ENCODE measurements at regions not wholly inside any gene's neighbourhood (a gene's known extent, or its start where the extent isn't known, plus 50 kb on each side); places are given as distances from the start of the nearest gene placed in this dataset.

GRCh38 chr15:69909719-69910444 lies 187.8 kb downstream of the TLE3 start:
- Histone ChIP-seq H3K9ac (ENCODE audit: low read depth in 1 of 2, low read length in 2 of 2) (no peak overlapping the region), H3K9me3 (ENCODE audit: control insufficient read depth in 2 of 2, low read length in 2 of 2) (no peaks in the 10 kb centered on the region), H3K4me3 (ENCODE audit: low read length in 2 of 2) (no peak overlapping the region), H3K27ac (ENCODE audit: low read depth in 2 of 2, low read length in 2 of 2) (no peak overlapping the region), H3K4me1 (ENCODE audit: control insufficient read depth in 2 of 2, insufficient read depth in 2 of 2, low read length in 2 of 2) (no peaks in the 10 kb centered on the region), H3K36me3 (ENCODE audit: control insufficient read depth in 2 of 2, insufficient read depth in 2 of 2, low read length in 2 of 2) (no peaks in the 10 kb centered on the region), H3K27me3 (ENCODE audit: control insufficient read depth in 2 of 2, insufficient read depth in 2 of 2, low read length in 2 of 2) (peaks cover 2 to 3% of the 10 kb centered on the region in 2 donors)

- no peak overlapping the region for H3K4me3 ChIP-seq (ENCODE audit: low read length in 2 of 2)
- peaks cover 2 to 3% of the 10 kb centered on the region in 2 donors for H3K27me3 ChIP-seq (ENCODE audit: control insufficient read depth in 2 of 2, insufficient read depth in 2 of 2, low read length in 2 of 2)
- no peaks in the 10 kb centered on the region for H3K9me3 ChIP-seq (ENCODE audit: control insufficient read depth in 2 of 2, low read length in 2 of 2)
- no peak overlapping the region for H3K9ac ChIP-seq (ENCODE audit: low read depth in 1 of 2, low read length in 2 of 2)
- no peaks in the 10 kb centered on the region for H3K4me1 ChIP-seq (ENCODE audit: control insufficient read depth in 2 of 2, insufficient read depth in 2 of 2, low read length in 2 of 2)
- no peaks in the 10 kb centered on the region for H3K36me3 ChIP-seq (ENCODE audit: control insufficient read depth in 2 of 2, insufficient read depth in 2 of 2, low read length in 2 of 2)
- H3K27ac ChIP-seq (ENCODE audit: low read depth in 2 of 2, low read length in 2 of 2), result no peak overlapping the region
These were observed 187.2 kb downstream of the TLE3 start for GRCh38 chr15:69910514-69910913.

GRCh38 chr15:69912116-69912515 lies 185.6 kb downstream of the TLE3 start:
- no peaks in the 10 kb centered on the region for H3K4me1 ChIP-seq (ENCODE audit: control insufficient read depth in 2 of 2, insufficient read depth in 2 of 2, low read length in 2 of 2)
- no peak overlapping the region for H3K9ac ChIP-seq (ENCODE audit: low read depth in 1 of 2, low read length in 2 of 2)
- H3K27ac ChIP-seq (ENCODE audit: low read depth in 2 of 2, low read length in 2 of 2), result no peak overlapping the region
- H3K27me3 ChIP-seq (ENCODE audit: control insufficient read depth in 2 of 2, insufficient read depth in 2 of 2, low read length in 2 of 2), result peaks cover 2 to 3% of the 10 kb centered on the region in 2 donors
- no peaks in the 10 kb centered on the region for H3K9me3 ChIP-seq (ENCODE audit: control insufficient read depth in 2 of 2, low read length in 2 of 2)
- no peaks in the 10 kb centered on the region for H3K36me3 ChIP-seq (ENCODE audit: control insufficient read depth in 2 of 2, insufficient read depth in 2 of 2, low read length in 2 of 2)
- H3K4me3 ChIP-seq (ENCODE audit: low read length in 2 of 2), result no peak overlapping the region

GRCh38 chr15:69914040-69914439 lies 183.7 kb downstream of the TLE3 start:
- Histone ChIP-seq H3K9me3 (ENCODE audit: control insufficient read depth in 2 of 2, low read length in 2 of 2) (no peaks in the 10 kb centered on the region), H3K9ac (ENCODE audit: low read depth in 1 of 2, low read length in 2 of 2) (no peak overlapping the region), H3K27me3 (ENCODE audit: control insufficient read depth in 2 of 2, insufficient read depth in 2 of 2, low read length in 2 of 2) (peaks cover 2 to 3% of the 10 kb centered on the region in 2 donors), H3K36me3 (ENCODE audit: control insufficient read depth in 2 of 2, insufficient read depth in 2 of 2, low read length in 2 of 2) (no peaks in the 10 kb centered on the region), H3K4me3 (ENCODE audit: low read length in 2 of 2) (no peak overlapping the region), H3K4me1 (ENCODE audit: control insufficient read depth in 2 of 2, insufficient read depth in 2 of 2, low read length in 2 of 2) (no peaks in the 10 kb centered on the region), H3K27ac (ENCODE audit: low read depth in 2 of 2, low read length in 2 of 2) (no peak overlapping the region)

GRCh38 chr15:69914960-69915359 lies 182.8 kb downstream of the TLE3 start:
- no peak overlapping the region for H3K4me3 ChIP-seq (ENCODE audit: low read length in 2 of 2)
- no peaks in the 10 kb centered on the region for H3K36me3 ChIP-seq (ENCODE audit: control insufficient read depth in 2 of 2, insufficient read depth in 2 of 2, low read length in 2 of 2)
- no peak overlapping the region for H3K9ac ChIP-seq (ENCODE audit: low read depth in 1 of 2, low read length in 2 of 2)
- H3K27ac ChIP-seq (ENCODE audit: low read depth in 2 of 2, low read length in 2 of 2), result no peak overlapping the region
- H3K9me3 ChIP-seq (ENCODE audit: control insufficient read depth in 2 of 2, low read length in 2 of 2), result no peaks in the 10 kb centered on the region
- H3K4me1 ChIP-seq (ENCODE audit: control insufficient read depth in 2 of 2, insufficient read depth in 2 of 2, low read length in 2 of 2), result no peaks in the 10 kb centered on the region
- peaks cover 2 to 3% of the 10 kb centered on the region in 2 donors for H3K27me3 ChIP-seq (ENCODE audit: control insufficient read depth in 2 of 2, insufficient read depth in 2 of 2, low read length in 2 of 2)

GRCh38 chr15:69916169-69916785 lies 181.4 kb downstream of the TLE3 start:
- Histone ChIP-seq H3K9me3 (ENCODE audit: control insufficient read depth in 2 of 2, low read length in 2 of 2) (no peaks in the 10 kb centered on the region), H3K27me3 (ENCODE audit: control insufficient read depth in 2 of 2, insufficient read depth in 2 of 2, low read length in 2 of 2) (peaks cover 0 to 2% of the 10 kb centered on the region in 2 donors), H3K36me3 (ENCODE audit: control insufficient read depth in 2 of 2, insufficient read depth in 2 of 2, low read length in 2 of 2) (no peaks in the 10 kb centered on the region), H3K9ac (ENCODE audit: low read depth in 1 of 2, low read length in 2 of 2) (no peak overlapping the region), H3K4me3 (ENCODE audit: low read length in 2 of 2) (no peak overlapping the region), H3K27ac (ENCODE audit: low read depth in 2 of 2, low read length in 2 of 2) (no peak overlapping the region), H3K4me1 (ENCODE audit: control insufficient read depth in 2 of 2, insufficient read depth in 2 of 2, low read length in 2 of 2) (no peaks in the 10 kb centered on the region)

GRCh38 chr15:69917056-69917455 lies 180.7 kb downstream of the TLE3 start:
- Histone ChIP-seq H3K9me3 (ENCODE audit: control insufficient read depth in 2 of 2, low read length in 2 of 2) (no peaks in the 10 kb centered on the region), H3K36me3 (ENCODE audit: control insufficient read depth in 2 of 2, insufficient read depth in 2 of 2, low read length in 2 of 2) (no peaks in the 10 kb centered on the region), H3K27ac (ENCODE audit: low read depth in 2 of 2, low read length in 2 of 2) (no peak overlapping the region), H3K4me1 (ENCODE audit: control insufficient read depth in 2 of 2, insufficient read depth in 2 of 2, low read length in 2 of 2) (no peaks in the 10 kb centered on the region), H3K9ac (ENCODE audit: low read depth in 1 of 2, low read length in 2 of 2) (no peak overlapping the region), H3K27me3 (ENCODE audit: control insufficient read depth in 2 of 2, insufficient read depth in 2 of 2, low read length in 2 of 2) (peaks cover 0 to 2% of the 10 kb centered on the region in 2 donors), H3K4me3 (ENCODE audit: low read length in 2 of 2) (no peak overlapping the region)

- Histone ChIP-seq H3K9ac (ENCODE audit: low read depth in 1 of 2, low read length in 2 of 2) (no peak overlapping the region), H3K9me3 (ENCODE audit: control insufficient read depth in 2 of 2, low read length in 2 of 2) (peaks cover 0 to 4% of the 10 kb centered on the region in 2 donors), H3K4me1 (ENCODE audit: control insufficient read depth in 2 of 2, insufficient read depth in 2 of 2, low read length in 2 of 2) (no peaks in the 10 kb centered on the region), H3K27ac (ENCODE audit: low read depth in 2 of 2, low read length in 2 of 2) (no peak overlapping the region), H3K27me3 (ENCODE audit: control insufficient read depth in 2 of 2, insufficient read depth in 2 of 2, low read length in 2 of 2) (no peaks in the 10 kb centered on the region), H3K4me3 (ENCODE audit: low read length in 2 of 2) (no peak overlapping the region), H3K36me3 (ENCODE audit: control insufficient read depth in 2 of 2, insufficient read depth in 2 of 2, low read length in 2 of 2) (no peaks in the 10 kb centered on the region)
These were observed 177.9 kb downstream of the TLE3 start for GRCh38 chr15:69919816-69920215.

- H3K4me1 ChIP-seq (ENCODE audit: control insufficient read depth in 2 of 2, insufficient read depth in 2 of 2, low read length in 2 of 2), result no peaks in the 10 kb centered on the region
- peaks cover 0 to 4% of the 10 kb centered on the region in 2 donors for H3K9me3 ChIP-seq (ENCODE audit: control insufficient read depth in 2 of 2, low read length in 2 of 2)
- H3K27ac ChIP-seq (ENCODE audit: low read depth in 2 of 2, low read length in 2 of 2), result no peak overlapping the region
- no peaks in the 10 kb centered on the region for H3K36me3 ChIP-seq (ENCODE audit: control insufficient read depth in 2 of 2, insufficient read depth in 2 of 2, low read length in 2 of 2)
- H3K4me3 ChIP-seq (ENCODE audit: low read length in 2 of 2), result no peak overlapping the region
- no peaks in the 10 kb centered on the region for H3K27me3 ChIP-seq (ENCODE audit: control insufficient read depth in 2 of 2, insufficient read depth in 2 of 2, low read length in 2 of 2)
- no peak overlapping the region for H3K9ac ChIP-seq (ENCODE audit: low read depth in 1 of 2, low read length in 2 of 2)
These were observed 177.5 kb downstream of the TLE3 start for GRCh38 chr15:69920221-69920620.

GRCh38 chr15:69921626-69922619 lies 175.8 kb downstream of the TLE3 start:
- Histone ChIP-seq H3K9me3 (ENCODE audit: control insufficient read depth in 2 of 2, low read length in 2 of 2) (peaks cover 0 to 4% of the 10 kb centered on the region in 2 donors), H3K36me3 (ENCODE audit: control insufficient read depth in 2 of 2, insufficient read depth in 2 of 2, low read length in 2 of 2) (no peaks in the 10 kb centered on the region), H3K27me3 (ENCODE audit: control insufficient read depth in 2 of 2, insufficient read depth in 2 of 2, low read length in 2 of 2) (no peaks in the 10 kb centered on the region), H3K4me1 (ENCODE audit: control insufficient read depth in 2 of 2, insufficient read depth in 2 of 2, low read length in 2 of 2) (no peaks in the 10 kb centered on the region), H3K9ac (ENCODE audit: low read depth in 1 of 2, low read length in 2 of 2) (no peak overlapping the region), H3K4me3 (ENCODE audit: low read length in 2 of 2) (no peak overlapping the region), H3K27ac (ENCODE audit: low read depth in 2 of 2, low read length in 2 of 2) (no peak overlapping the region)

Data from mucosa of rectum (tissue), 2 donors.